GM18870 (cell line): ENCODE measurements at regions not wholly inside any gene's neighbourhood (a gene's known extent, or its start where the extent isn't known, plus 50 kb on each side); places are given as distances from the start of the nearest gene placed in this dataset.
A peak's percentile ranks its signal among the peaks of the same experiment; 100 is the strongest.
"Not testable (repeated sequence)": the region's sequence is repeated elsewhere in the genome, so short reads cannot be mapped to it uniquely, and the experiment has no call there.

ENCODE experiments used
- ATAC-seq: cut with Tn5 transposase; IDR thresholded peaks from one replicate; pipeline ENCODE4 v1.9.1; 2021; ENCODE audit warnings: moderate library complexity; ENCODE audit not compliant: unreplicated experiment

- ATAC-seq: no peak
Measured at GRCh38 chr4:52370576-52370975, 288.5 kb downstream of the USP46 start.

- no peak for ATAC-seq
Measured at GRCh38 chr4:52371841-52372240, 287.3 kb downstream of the USP46 start.

GRCh38 chr4:52372269-52372668 is 286.8 kb downstream of the USP46 start:
- no peak for ATAC-seq

- ATAC-seq: no peak
Measured at GRCh38 chr4:52372747-52373146, 286.4 kb downstream of the USP46 start.

GRCh38 chr4:52373650-52374049 is 285.5 kb downstream of the USP46 start:
- no peak for ATAC-seq

- ATAC-seq: no peak
Measured at GRCh38 chr4:52374877-52375276, 284.2 kb downstream of the USP46 start.

GRCh38 chr4:52376132-52376704 is 282.9 kb downstream of the USP46 start:
- ATAC-seq: no peak

- ATAC-seq: no peak
Measured at GRCh38 chr4:52377563-52377962, 281.5 kb downstream of the USP46 start.

GRCh38 chr4:52407545-52407944 is 251.6 kb downstream of the USP46 start:
- no peak for ATAC-seq

GRCh38 chr4:52408032-52408431 is 251.1 kb downstream of the USP46 start:
- ATAC-seq: no peak

- ATAC-seq: no peak
Measured at GRCh38 chr4:52408471-52408870, 250.6 kb downstream of the USP46 start.

- ATAC-seq: not testable (repeated sequence)
Measured at GRCh38 chr4:52409766-52410165, 249.3 kb downstream of the USP46 start.

GRCh38 chr4:52410971-52411370 is 248.1 kb downstream of the USP46 start:
- ATAC-seq: no peak

- no peak for ATAC-seq
Measured at GRCh38 chr4:52420330-52420729, 238.8 kb downstream of the USP46 start.

GRCh38 chr4:52421811-52422213 is 237.3 kb downstream of the USP46 start:
- no peak for ATAC-seq

- peak; percentile 63 for ATAC-seq
Measured at GRCh38 chr4:52423967-52424366, 235.1 kb downstream of the USP46 start.

GRCh38 chr4:52425751-52426326 is 233.3 kb downstream of the USP46 start:
- no peak for ATAC-seq

- ATAC-seq: no peak
Measured at GRCh38 chr4:52431410-52431809, 227.7 kb downstream of the USP46 start.

- no peak for ATAC-seq
Measured at GRCh38 chr4:52431869-52432268, 227.2 kb downstream of the USP46 start.

- ATAC-seq: not testable (repeated sequence)
Measured at GRCh38 chr4:52442524-52442923, 216.6 kb downstream of the USP46 start.

- no peak for ATAC-seq
Measured at GRCh38 chr4:52472444-52472843, 186.7 kb downstream of the USP46 start.

- ATAC-seq: no peak
Measured at GRCh38 chr4:52477191-52477780, 181.8 kb downstream of the USP46 start.
